GM12892 (cell line): ENCODE measurements at regions not wholly inside any gene's neighbourhood (a gene's known extent, or its start where the extent isn't known, plus 50 kb on each side); places are given as distances from the start of the nearest gene placed in this dataset.

ENCODE experiments used
- DNase-seq: peaks from one replicate; pipeline ENCODE4 v3.0.0; 2011; ENCODE audit not compliant: insufficient read length
- FAIRE-seq: peaks from 2 replicates; lab custom pipeline; 2011; peaks lifted over from hg19 to GRCh38; lab: Jason Lieb, UNC
- POLR2A ChIP-seq: IDR thresholded peaks from 2 replicates; pipeline ENCODE4 v1.6.1; 2011; ENCODE audit warnings: low read depth, low read length, control low read depth
- POLR2AphosphoS5 ChIP-seq: IDR thresholded peaks from 2 replicates; pipeline ENCODE4 v1.6.1; 2011; ENCODE audit warnings: low read depth, low read length, control low read depth
- TAF1 ChIP-seq: IDR thresholded peaks from 2 replicates; pipeline ENCODE4 v1.6.1; 2011; ENCODE audit warnings: low read depth, mild to moderate bottlenecking, control low read depth, low read length, borderline replicate concordance

DNA sequence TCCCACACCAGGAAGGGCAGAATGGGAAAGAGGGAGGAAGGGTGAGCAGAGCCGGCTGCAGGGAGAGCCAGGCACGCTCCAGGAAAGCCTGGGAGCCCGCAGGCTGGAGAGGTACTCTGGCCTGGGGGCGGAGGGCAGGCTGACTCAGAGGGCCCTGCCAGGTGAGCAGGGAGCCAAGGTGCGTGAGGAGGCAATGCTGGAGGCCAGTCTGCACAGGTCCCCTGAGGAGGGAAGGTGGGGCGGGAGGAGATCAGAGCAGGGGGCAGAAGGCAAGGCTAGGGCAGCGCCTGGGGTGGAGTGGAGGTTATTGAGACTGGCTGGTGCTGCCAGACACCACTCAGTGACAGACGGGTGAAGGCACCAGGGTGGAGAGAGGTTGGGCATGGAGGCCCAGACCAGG lies 385.0 kb downstream of the BCL11B start:
- DNase-seq (no peak), FAIRE-seq (no peak)
- TF ChIP-seq POLR2AphosphoS5 (no peak), POLR2A (no peak), TAF1 (no peak)

DNA sequence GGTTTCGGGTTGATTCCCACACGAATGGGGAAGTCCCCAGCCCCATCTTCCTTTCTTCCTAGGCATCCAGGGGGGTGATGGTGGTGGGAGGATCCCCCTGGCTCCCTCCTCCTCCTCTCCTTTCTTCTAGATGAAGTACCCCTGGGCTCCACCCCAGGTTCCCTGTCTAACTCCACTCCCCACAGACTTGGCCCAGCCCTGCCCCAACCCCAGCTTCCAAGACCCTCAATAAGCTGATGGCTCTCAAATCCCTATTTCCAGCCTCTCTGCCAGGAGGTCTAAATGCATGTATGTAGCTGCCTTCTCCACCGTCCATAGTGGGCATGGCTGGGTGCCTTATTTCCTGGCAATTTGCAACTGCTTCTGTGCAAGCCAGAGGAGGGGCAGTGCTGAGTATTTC lies 383.7 kb downstream of the BCL11B start:
- no peak for FAIRE-seq
- TF ChIP-seq POLR2AphosphoS5 (no peak), POLR2A (no peak), TAF1 (no peak)
- no peak for DNase-seq

DNA sequence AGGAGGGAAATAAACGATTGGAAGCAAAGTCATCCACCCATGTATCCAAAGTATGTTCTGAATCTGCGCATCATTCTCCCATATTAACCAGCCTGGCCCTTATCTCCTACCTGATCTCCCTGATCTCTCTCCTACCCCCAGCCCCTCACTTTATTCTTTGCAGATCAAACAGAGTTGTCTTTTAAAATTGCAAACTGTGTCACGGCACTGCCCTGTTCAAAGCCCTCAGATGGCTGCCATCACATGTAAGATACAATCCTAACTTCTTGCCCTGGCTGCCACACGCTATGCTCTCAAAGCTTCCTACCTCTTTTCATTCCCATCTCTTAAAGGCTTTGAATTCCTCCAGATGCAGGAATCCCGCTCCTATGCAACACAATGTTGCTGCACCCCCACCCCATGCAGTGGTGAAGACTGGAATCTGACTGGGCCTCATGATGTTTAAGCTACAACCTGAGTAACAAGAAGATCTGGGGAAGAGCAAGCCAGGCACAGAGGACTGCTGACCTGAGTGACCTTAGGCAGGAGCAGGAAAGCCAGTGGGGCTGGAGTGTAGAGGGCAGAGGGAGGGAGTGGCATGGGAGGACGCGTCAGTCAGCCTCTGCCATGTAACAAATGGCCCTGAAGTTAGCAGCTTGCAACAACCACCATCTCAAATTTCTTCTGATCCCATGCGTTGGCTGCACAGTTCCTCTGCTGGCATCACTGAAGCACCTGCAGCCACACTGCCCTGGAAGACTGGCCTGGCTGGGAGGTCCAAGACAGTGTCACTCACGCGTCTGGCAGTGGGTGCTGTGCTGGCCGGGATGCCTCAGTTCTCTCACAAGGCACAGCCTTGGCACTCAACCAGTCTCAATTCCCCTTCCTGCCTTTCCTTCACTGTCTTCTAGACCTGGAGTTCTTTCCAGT lies 382.8 kb downstream of the BCL11B start:
- no peak for DNase-seq
- TF ChIP-seq POLR2A: no peak
- no peak for TF ChIP-seq POLR2AphosphoS5
- TF ChIP-seq TAF1: no peak
- no peak for FAIRE-seq

DNA sequence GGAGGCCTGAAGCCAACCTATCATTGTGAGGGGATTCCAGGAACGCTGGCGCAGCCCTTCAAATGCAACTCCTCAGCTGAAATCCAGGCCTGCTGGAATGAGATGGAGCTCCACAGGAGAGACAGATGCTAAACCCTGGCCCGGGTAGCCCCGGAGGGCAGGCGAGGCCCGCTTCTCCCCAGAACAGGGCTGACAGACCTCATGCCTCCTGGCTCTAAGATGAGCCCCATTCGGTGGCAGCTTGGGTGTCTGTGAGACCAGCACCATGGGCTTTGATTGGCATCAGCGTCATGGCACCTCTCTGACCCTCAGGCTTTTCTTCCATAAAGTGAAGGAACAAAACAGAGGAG lies 382.2 kb downstream of the BCL11B start:
- DNase-seq: no peak

DNA sequence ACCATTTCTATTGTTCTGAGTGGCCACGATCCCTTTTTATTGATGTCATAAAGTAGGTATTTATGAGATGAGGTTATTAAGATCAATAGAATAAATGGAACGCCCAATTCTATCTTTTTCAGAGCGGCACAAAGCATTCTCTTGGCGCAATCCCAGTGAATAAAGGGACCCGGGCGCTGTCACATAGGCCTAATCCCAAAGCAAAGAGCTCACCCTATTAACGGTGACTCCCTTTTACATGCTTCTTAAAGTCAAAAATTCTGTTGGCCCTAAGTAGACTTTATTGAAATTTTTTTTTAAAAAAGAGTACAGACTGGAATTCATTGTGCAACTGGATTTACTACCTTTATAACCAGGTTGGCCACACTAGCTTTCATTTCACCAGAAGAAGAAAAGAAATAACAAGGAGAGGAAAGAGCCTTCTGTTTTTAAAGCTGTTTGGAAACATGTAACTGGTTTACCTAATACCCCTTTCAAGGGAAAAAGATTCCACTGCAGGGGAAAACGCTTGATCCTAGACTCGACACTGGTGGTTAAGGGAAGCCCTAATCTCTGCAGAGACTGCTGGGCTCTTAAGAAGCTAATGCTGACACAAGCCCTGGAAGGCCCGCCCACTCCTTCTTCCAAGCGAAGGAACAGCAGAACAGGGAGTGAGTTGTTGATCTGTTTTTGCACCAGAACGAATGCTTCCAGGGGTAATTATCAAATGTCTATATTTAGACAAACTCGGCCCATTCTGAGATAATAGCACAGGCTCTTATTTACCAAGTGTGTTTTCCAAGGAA lies 381.2 kb downstream of the BCL11B start:
- DNase-seq: no peak
- no peak for FAIRE-seq
- TF ChIP-seq POLR2A (no peak), POLR2AphosphoS5 (no peak), TAF1 (no peak)

More for the DNA sequence above, 382.2 kb downstream of the BCL11B start:
- FAIRE-seq: no peak
- TF ChIP-seq POLR2A: no peak
- TF ChIP-seq TAF1: no peak

DNA sequence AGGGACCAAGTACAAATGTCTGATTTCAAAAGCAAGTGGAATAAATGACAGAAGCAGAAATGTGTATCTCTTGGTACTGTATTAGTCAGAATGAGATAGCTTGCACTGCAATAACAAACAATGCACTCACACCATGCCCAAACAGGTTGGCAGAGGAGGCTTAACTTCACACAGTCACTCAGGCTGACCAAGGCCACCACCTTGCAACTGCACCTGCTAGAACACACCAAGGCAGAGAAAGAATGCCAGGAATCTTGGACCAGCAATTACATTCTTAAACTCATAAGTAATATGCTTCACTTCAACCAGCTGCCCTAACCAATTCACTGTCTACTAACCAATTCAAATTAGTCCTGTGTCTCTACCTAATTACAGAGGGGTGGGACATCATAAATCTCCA lies 378.3 kb downstream of the BCL11B start:
- FAIRE-seq (no peak), DNase-seq (no peak)
- TF ChIP-seq POLR2A (no peak), POLR2AphosphoS5 (no peak), TAF1 (no peak)

DNA sequence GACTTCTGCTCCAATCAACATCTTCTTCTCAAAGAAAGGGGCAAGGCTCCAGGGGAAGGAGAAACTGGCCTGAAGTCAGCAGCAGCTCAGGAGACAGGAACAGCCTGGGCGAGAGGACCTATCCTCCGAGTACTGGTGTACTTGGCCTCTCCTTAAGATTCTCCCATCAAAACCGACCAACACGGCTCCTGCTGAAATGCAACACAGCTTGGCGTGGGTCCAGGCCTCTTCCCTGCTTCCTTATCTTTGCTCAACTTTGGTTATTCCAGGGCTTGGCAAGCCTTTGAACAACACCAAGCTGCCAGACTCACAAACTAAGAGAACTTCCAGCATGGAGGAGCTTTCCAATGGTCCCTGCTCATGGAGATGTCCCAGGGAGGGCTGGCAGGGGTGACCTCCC lies 377.4 kb downstream of the BCL11B start:
- DNase-seq: no peak
- no peak for TF ChIP-seq POLR2A
- TF ChIP-seq TAF1: no peak
- no peak for TF ChIP-seq POLR2AphosphoS5
- no peak for FAIRE-seq

DNA sequence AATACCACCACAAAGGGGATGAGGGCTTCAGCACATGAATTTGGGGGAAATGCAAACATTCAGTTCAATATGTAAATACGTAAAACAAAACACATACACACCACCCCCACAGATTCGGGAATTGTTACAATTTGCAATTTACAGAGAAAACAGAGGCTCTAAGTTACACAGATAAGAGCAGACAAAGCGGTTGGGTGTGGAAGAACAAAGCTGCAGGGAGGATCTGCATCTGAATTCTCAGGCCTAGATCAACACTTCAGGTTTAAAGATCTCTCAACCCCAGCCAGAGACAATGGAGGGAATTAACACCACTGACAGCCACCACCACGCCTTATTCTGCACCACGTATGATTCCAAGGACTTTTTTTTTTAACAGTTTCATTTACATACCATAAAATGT lies 375.5 kb downstream of the BCL11B start:
- no peak for TF ChIP-seq POLR2A
- no peak for TF ChIP-seq TAF1
- TF ChIP-seq POLR2AphosphoS5: no peak
- FAIRE-seq: no peak
- DNase-seq: no peak

DNA sequence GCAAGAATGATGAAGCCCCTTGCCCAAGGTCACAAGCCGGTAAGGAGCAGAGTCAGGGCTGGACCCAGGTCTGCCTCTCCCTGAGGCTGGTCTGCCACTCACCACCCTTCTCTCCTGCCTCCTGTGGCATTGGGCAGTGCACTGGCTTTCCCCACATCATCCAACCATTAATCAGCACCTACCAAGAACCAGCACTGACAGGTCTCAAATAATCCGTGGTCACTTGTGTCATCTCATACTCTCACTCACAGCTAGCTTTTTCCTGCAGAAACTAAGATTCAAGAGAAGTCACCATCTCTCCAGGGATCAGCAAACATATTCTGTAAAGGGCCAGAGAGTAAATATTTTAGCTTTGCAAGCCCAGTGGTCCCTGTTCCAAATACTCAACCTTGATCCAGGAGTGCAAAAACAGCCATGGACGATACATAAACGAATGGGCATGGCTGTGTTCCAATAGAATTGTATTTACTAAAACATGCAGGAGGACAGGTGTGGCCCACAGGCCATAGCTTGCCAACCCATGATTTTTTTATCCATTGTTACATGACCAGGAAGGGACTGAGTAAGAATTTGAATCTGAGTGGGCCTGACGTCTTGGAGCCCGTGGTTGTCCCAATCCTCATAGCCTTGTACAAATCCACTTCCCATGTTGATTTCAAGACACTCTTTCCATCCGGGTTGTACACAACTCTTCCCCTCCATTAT lies 374.2 kb downstream of the BCL11B start:
- DNase-seq: no peak
- no peak for FAIRE-seq
- TF ChIP-seq POLR2A: no peak
- TF ChIP-seq TAF1: no peak
- TF ChIP-seq POLR2AphosphoS5: no peak

DNA sequence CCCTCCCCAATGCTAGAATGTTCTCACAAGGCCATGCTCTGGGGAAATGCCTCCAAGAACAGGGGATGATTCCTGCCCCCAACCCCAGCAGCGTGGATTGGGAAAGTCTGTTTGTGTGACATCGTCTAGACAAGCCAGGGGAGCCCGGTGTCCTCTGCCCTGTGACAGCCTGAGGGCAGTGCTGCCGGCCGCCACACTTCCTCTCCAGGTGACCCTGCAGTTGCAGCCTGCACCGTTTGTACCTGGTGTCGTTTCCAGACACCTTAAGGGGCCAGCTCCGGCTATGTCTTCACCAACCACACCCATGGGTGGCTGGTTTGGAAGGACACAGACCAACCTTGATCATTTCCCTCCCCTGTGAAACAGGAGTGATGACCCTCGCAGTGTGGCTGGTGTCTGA lies 372.6 kb downstream of the BCL11B start:
- TF ChIP-seq TAF1: no peak
- no peak for TF ChIP-seq POLR2AphosphoS5
- TF ChIP-seq POLR2A: no peak
- FAIRE-seq: no peak
- no peak for DNase-seq

DNA sequence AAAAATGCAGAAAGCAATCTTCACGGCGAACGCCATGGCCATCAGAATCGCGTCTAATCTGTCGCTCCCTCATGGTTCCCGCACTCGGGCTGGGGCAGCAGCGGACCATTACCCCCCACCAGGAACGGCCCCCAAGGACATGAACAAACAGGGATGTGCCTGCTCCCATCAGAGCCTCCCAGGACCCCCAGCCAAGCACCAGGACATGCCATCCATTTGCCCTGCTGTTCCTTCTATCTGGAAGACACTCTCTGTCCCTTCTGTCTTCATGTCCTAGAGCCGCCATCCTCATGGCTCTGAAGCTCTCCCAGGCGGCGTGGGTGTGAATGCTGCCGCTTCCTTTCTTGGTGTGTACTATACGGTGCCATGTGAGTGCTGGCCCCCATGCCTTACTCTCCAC lies 371.8 kb downstream of the BCL11B start:
- no peak for TF ChIP-seq POLR2A
- no peak for TF ChIP-seq TAF1
- no peak for TF ChIP-seq POLR2AphosphoS5
- FAIRE-seq (no peak), DNase-seq (no peak)

DNA sequence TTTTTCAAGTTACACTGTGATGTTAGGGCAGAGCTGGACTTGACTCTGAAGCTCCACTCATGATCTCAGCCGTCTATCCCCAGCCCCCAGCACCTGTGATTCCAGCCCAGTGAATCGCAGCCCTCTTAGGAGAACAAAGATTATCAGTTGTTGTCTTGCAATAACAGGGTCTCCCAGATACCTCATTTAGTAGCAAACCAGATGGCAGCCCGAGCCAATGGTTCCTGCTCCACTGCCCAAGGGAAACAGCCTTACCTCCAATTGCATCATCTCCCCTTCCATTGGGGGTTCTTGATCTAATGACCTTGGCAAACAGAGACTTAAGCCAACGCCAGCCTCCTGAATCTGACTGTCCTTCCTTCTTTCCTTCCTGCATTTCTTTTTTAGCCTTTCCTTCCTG lies 371.2 kb downstream of the BCL11B start:
- FAIRE-seq: no peak
- DNase-seq: no peak
- TF ChIP-seq TAF1: no peak
- TF ChIP-seq POLR2AphosphoS5: no peak
- TF ChIP-seq POLR2A: no peak
